Activated naive CD4-positive, alpha-beta T cell (primary cell): ENCODE measurements at regions not wholly inside any gene's neighbourhood (a gene's known extent, or its start where the extent isn't known, plus 50 kb on each side); places are given as distances from the start of the nearest gene placed in this dataset.

Experiments
- DNase-seq, 4 experiments: peaks; one replicate each; lab custom pipeline; 2025; lab: John Stamatoyannopoulos, UW

- DNase-seq, result no peak
Observed at GRCh38 chr22:48675830-48676145, 1151.9 kb downstream of the BRD1 start.

GRCh38 chr22:48675141-48675829 lies 1152.4 kb downstream of the BRD1 start:
- no peak for DNase-seq

GRCh38 chr22:48673806-48674500 lies 1153.7 kb downstream of the BRD1 start:
- DNase-seq, result no peak

GRCh38 chr22:48672387-48672786 lies 1155.3 kb downstream of the BRD1 start:
- no peak for DNase-seq

- no peak for DNase-seq
Observed at GRCh38 chr22:48670731-48671130, 1156.9 kb downstream of the BRD1 start.

- no peak for DNase-seq
Observed at GRCh38 chr22:48669986-48670716, 1157.5 kb downstream of the BRD1 start.

GRCh38 chr22:48669226-48669625 lies 1158.4 kb downstream of the BRD1 start:
- no peak for DNase-seq

GRCh38 chr22:48667289-48667688 lies 1160.4 kb downstream of the BRD1 start:
- DNase-seq, result no peak

GRCh38 chr22:48666620-48667019 lies 1161.1 kb downstream of the BRD1 start:
- no peak for DNase-seq

GRCh38 chr22:48665311-48665995 lies 1162.2 kb downstream of the BRD1 start:
- DNase-seq, result no peak

- no peak for DNase-seq
Observed at GRCh38 chr22:48664586-48664985, 1163.1 kb downstream of the BRD1 start.

GRCh38 chr22:48663297-48663696 lies 1164.4 kb downstream of the BRD1 start:
- no peak for DNase-seq

- no peak for DNase-seq
Observed at GRCh38 chr22:48662476-48663135, 1165.1 kb downstream of the BRD1 start.

- no peak for DNase-seq
Observed at GRCh38 chr22:48661984-48662383, 1165.7 kb downstream of the BRD1 start.

GRCh38 chr22:48660790-48661740 lies 1166.6 kb downstream of the BRD1 start:
- no peak for DNase-seq

- no peak for DNase-seq
Observed at GRCh38 chr22:48660104-48660789, 1167.4 kb downstream of the BRD1 start.

- no peak for DNase-seq
Observed at GRCh38 chr22:48659404-48659996, 1168.2 kb downstream of the BRD1 start.

GRCh38 chr22:48658871-48659270 lies 1168.8 kb downstream of the BRD1 start:
- DNase-seq, result no peak

GRCh38 chr22:48658246-48658645 lies 1169.4 kb downstream of the BRD1 start:
- no peak for DNase-seq

GRCh38 chr22:48654492-48654891 lies 1173.2 kb downstream of the BRD1 start:
- DNase-seq, result no peak
